ENCODE measurements at regions not wholly inside any gene's neighbourhood (a gene's known extent, or its start where the extent isn't known, plus 50 kb on each side); places are given as distances from the start of the nearest gene placed in this dataset.
"Not testable (repeated sequence)": the region's sequence is repeated elsewhere in the genome, so short reads cannot be mapped to it uniquely, and the experiment has no call there.

- no peak for DNase-seq
Measured at GRCh38 chr5:96199713-96200183, 233.3 kb downstream of the PCSK1 start.

- DNase-seq: peak; percentile 63
Measured at GRCh38 chr5:96198356-96199058, 234.5 kb downstream of the PCSK1 start.

- not testable (repeated sequence) for DNase-seq
Measured at GRCh38 chr5:96197767-96198166, 235.3 kb downstream of the PCSK1 start.

GRCh38 chr5:96197347-96197746 lies 235.7 kb upstream of the ELL2 start:
- no peak for DNase-seq

GRCh38 chr5:96196890-96197289 lies 235.2 kb upstream of the ELL2 start:
- DNase-seq: no peak

GRCh38 chr5:96196407-96196806 lies 234.8 kb upstream of the ELL2 start:
- DNase-seq: no peak

- no peak for DNase-seq
Measured at GRCh38 chr5:96195123-96195522, 233.5 kb upstream of the ELL2 start.

- no peak for DNase-seq
Measured at GRCh38 chr5:96194593-96194992, 232.9 kb upstream of the ELL2 start.

GRCh38 chr5:96193946-96194345 lies 232.3 kb upstream of the ELL2 start:
- DNase-seq: no peak

GRCh38 chr5:96189987-96190386 lies 228.3 kb upstream of the ELL2 start:
- DNase-seq: no peak

- no peak for DNase-seq
Measured at GRCh38 chr5:96189028-96189826, 227.6 kb upstream of the ELL2 start.

GRCh38 chr5:96187309-96188027 lies 225.8 kb upstream of the ELL2 start:
- DNase-seq: no peak

GRCh38 chr5:96184510-96184909 lies 222.9 kb upstream of the ELL2 start:
- not testable (repeated sequence) for DNase-seq

GRCh38 chr5:96180684-96181435 lies 219.2 kb upstream of the ELL2 start:
- no peak for DNase-seq

GRCh38 chr5:96177303-96177869 lies 215.7 kb upstream of the ELL2 start:
- DNase-seq: no peak

- no peak for DNase-seq
Measured at GRCh38 chr5:96176022-96176421, 214.4 kb upstream of the ELL2 start.

- DNase-seq: peak; percentile 28
Measured at GRCh38 chr5:96175090-96175489, 213.4 kb upstream of the ELL2 start.

GRCh38 chr5:96173366-96173765 lies 211.7 kb upstream of the ELL2 start:
- DNase-seq: no peak

GRCh38 chr5:96172436-96172835 lies 210.8 kb upstream of the ELL2 start:
- no peak for DNase-seq

GRCh38 chr5:96171973-96172372 lies 210.3 kb upstream of the ELL2 start:
- not testable (repeated sequence) for DNase-seq

- DNase-seq: not testable (repeated sequence)
Measured at GRCh38 chr5:96170481-96171125, 209.0 kb upstream of the ELL2 start.

GRCh38 chr5:96168833-96169232 lies 207.2 kb upstream of the ELL2 start:
- not testable (repeated sequence) for DNase-seq
